H1 (cell line): ENCODE measurements at regions not wholly inside any gene's neighbourhood (a gene's known extent, or its start where the extent isn't known, plus 50 kb on each side); places are given as distances from the start of the nearest gene placed in this dataset.

Experiments
- CTCF ChIA-PET: fragments of 300-600 bp; sonication (Branson Sonifier 250); formaldehyde crosslinking; loops from one replicate; lab custom pipeline; 2021; ENCODE audit not compliant: partially characterized antibody; lab: Charles Lee
- POLR2A ChIA-PET: fragments of 300-600 bp; sonication (Branson Sonifier 250); formaldehyde crosslinking; loops from one replicate; lab custom pipeline; 2021; ENCODE audit warnings: inconsistent platforms; ENCODE audit not compliant: partially characterized antibody; lab: Charles Lee
- DNase-seq, 2 experiments: peaks; one replicate each; pipeline versions ENCODE4 v3.0.0 to v3.0.0-alpha.2; 2010 to 2022; ENCODE audit warnings: low spot score in 2 of 2, low read depth in 1 of 2, mixed read lengths in 1 of 2
- FAIRE-seq: peaks from 2 replicates; lab custom pipeline; 2011; peaks lifted over from hg19 to GRCh38; lab: Jason Lieb, UNC
- H2AFZ ChIP-seq: 2 replicates; pipeline ENCODE4 v1.8.1; 2012; ENCODE audit warnings: low read length, inconsistent platforms
- H2AK5ac ChIP-seq: 2 replicates; pipeline ENCODE4 v1.6.1; 2013; ENCODE audit warnings: low read depth, low read length
- H2BK120ac ChIP-seq: replicated peaks from 2 replicates; pipeline ENCODE3; 2013; ENCODE audit warnings: low read depth, low read length, inconsistent platforms
- H2BK12ac ChIP-seq: 2 replicates; pipeline ENCODE4 v1.6.1; 2013; ENCODE audit warnings: low read depth, low read length
- H2BK15ac ChIP-seq: 2 replicates; pipeline ENCODE4 v1.6.1; 2013; ENCODE audit warnings: low read length
- H2BK20ac ChIP-seq: 2 replicates; pipeline ENCODE4 v1.6.1; 2013; ENCODE audit warnings: low read length
- H2BK5ac ChIP-seq: 2 replicates; pipeline ENCODE4 v1.6.1; 2013; ENCODE audit warnings: low read depth, low read length
- H3K14ac ChIP-seq: 2 replicates; pipeline ENCODE4 v1.6.1; 2013; ENCODE audit warnings: inconsistent platforms; ENCODE audit not compliant: insufficient read length
- H3K18ac ChIP-seq: 2 replicates; pipeline ENCODE4 v1.6.1; 2013; ENCODE audit warnings: low read length; ENCODE audit errors: extremely low read depth
- H3K23ac ChIP-seq: 2 replicates; pipeline ENCODE4 v1.6.1; 2013; ENCODE audit warnings: inconsistent platforms; ENCODE audit not compliant: insufficient read length
- H3K23me2 ChIP-seq: 2 replicates; pipeline ENCODE4 v1.6.1; 2013; ENCODE audit warnings: low read depth, low read length
- H3K27ac ChIP-seq: 2 replicates; pipeline ENCODE4 v1.6.1; 2011; ENCODE audit warnings: low read depth, low read length, inconsistent platforms
- H3K27me3 ChIP-seq, 4 experiments: replicated peaks in 1 of 4; 1 replicate in 1 of 4; 2 replicates in 3 of 4; pipeline versions ENCODE4 v1.6.1 to v1.8.1; 2011 to 2013; ENCODE audit warnings: low read length in 3 of 4, mild to moderate bottlenecking in 3 of 4, inconsistent platforms in 2 of 4, mixed read lengths in 2 of 4, moderate library complexity in 1 of 4; ENCODE audit not compliant: control insufficient read depth in 3 of 4, insufficient read depth in 3 of 4; ENCODE audit errors: extremely low read depth in 1 of 4
- H3K36me3 ChIP-seq, 4 experiments: 2 replicates each; pipeline versions ENCODE4 v1.6.1 to v1.8.1; 2011 to 2013; ENCODE audit warnings: mild to moderate bottlenecking in 4 of 4, low read length in 3 of 4, moderate library complexity in 2 of 4, control low read depth in 1 of 4, inconsistent platforms in 1 of 4; ENCODE audit not compliant: insufficient read depth in 4 of 4, control insufficient read depth in 2 of 4
- H3K4ac ChIP-seq: replicated peaks from 2 replicates; pipeline ENCODE3; 2013; ENCODE audit warnings: low read length, low read depth, mixed read lengths, inconsistent platforms; ENCODE audit not compliant: insufficient read length
- H3K4me1 ChIP-seq, 4 experiments: replicated peaks in 1 of 4; 1 replicate in 1 of 4; 2 replicates in 3 of 4; pipeline versions ENCODE4 v1.6.1 to v1.8.1; 2011 to 2013; ENCODE audit warnings: low read length in 3 of 4, inconsistent platforms in 2 of 4, mixed read lengths in 1 of 4; ENCODE audit not compliant: insufficient read depth in 4 of 4, control insufficient read depth in 3 of 4
- H3K4me2 ChIP-seq, 2 experiments: 2 replicates each; pipeline versions ENCODE4 v1.6.1 to v1.8.1; 2011 to 2013; ENCODE audit warnings: low read depth in 2 of 2, low read length in 2 of 2, control low read depth in 1 of 2, inconsistent platforms in 1 of 2, mild to moderate bottlenecking in 1 of 2; ENCODE audit not compliant: insufficient read depth in 1 of 2
- H3K4me3 ChIP-seq, 4 experiments: fragments of 200-600, 300-600 bp in 1 of 4; sonication (generic), shearing (Covaris generic), sonication (Bioruptor Twin) in 1 of 4; 2 replicates each; pipeline versions ENCODE4 v1.5.1 to v1.8.1; 2011 to 2016; ENCODE audit warnings: low read length in 4 of 4, low read depth in 3 of 4, control low read depth in 2 of 4, inconsistent platforms in 2 of 4, mild to moderate bottlenecking in 2 of 4, mixed read lengths in 1 of 4, moderate library complexity in 1 of 4; ENCODE audit not compliant: insufficient read depth in 2 of 4; ENCODE audit errors: extremely low read depth in 1 of 4
- H3K56ac ChIP-seq: replicated peaks from 2 replicates; pipeline ENCODE3; 2013; ENCODE audit warnings: low read depth, mild to moderate bottlenecking, mixed read lengths, low read length, inconsistent platforms; ENCODE audit not compliant: insufficient read length
- H3K79me1 ChIP-seq: 2 replicates; pipeline ENCODE4 v1.6.1; 2013; ENCODE audit warnings: low read depth, low read length, control low read depth
- H3K79me2 ChIP-seq, 2 experiments: 2 replicates each; pipeline versions ENCODE4 v1.6.1 to v1.8.1; 2012 to 2013; ENCODE audit warnings: low read length in 2 of 2, mild to moderate bottlenecking in 2 of 2, inconsistent platforms in 1 of 2; ENCODE audit not compliant: insufficient read depth in 2 of 2, control insufficient read depth in 1 of 2
- H3K9ac ChIP-seq, 4 experiments: replicated peaks in 1 of 4; 1 replicate in 1 of 4; 2 replicates in 3 of 4; pipeline versions ENCODE4 v1.6.1 to v1.8.1; 2011 to 2013; ENCODE audit warnings: low read depth in 3 of 4, low read length in 3 of 4, control low read depth in 2 of 4, mild to moderate bottlenecking in 2 of 4, moderate library complexity in 2 of 4, inconsistent platforms in 1 of 4; ENCODE audit errors: extremely low read depth in 1 of 4
- H3K9me3 ChIP-seq, 2 experiments: 2 replicates each; pipeline versions ENCODE4 v1.6.1 to v1.8.1; 2012 to 2013; ENCODE audit warnings: mild to moderate bottlenecking in 2 of 2, moderate library complexity in 2 of 2, control low read depth in 1 of 2, inconsistent platforms in 1 of 2, low read depth in 1 of 2, low read length in 1 of 2, mixed read lengths in 1 of 2; ENCODE audit not compliant: insufficient read depth in 2 of 2
- H4K20me1 ChIP-seq, 2 experiments: replicated peaks in 1 of 2; 2 replicates each; pipeline versions ENCODE3 to v1.8.1; 2011 to 2013; ENCODE audit warnings: inconsistent platforms in 2 of 2, low read length in 2 of 2, mild to moderate bottlenecking in 1 of 2; ENCODE audit not compliant: insufficient read depth in 2 of 2, control insufficient read depth in 1 of 2
- H4K5ac ChIP-seq: 2 replicates; pipeline ENCODE4 v1.6.1; 2013; ENCODE audit warnings: low read length, low read depth, mixed read lengths, inconsistent platforms; ENCODE audit not compliant: insufficient read length
- H4K8ac ChIP-seq: 2 replicates; pipeline ENCODE4 v1.8.0; 2013; ENCODE audit warnings: mild to moderate bottlenecking, moderate library complexity, low read length, inconsistent platforms; ENCODE audit not compliant: insufficient read depth; ENCODE audit errors: extremely low read depth
- H4K91ac ChIP-seq: replicated peaks from 2 replicates; pipeline ENCODE3; 2013; ENCODE audit warnings: low read length, mixed read lengths, inconsistent platforms; ENCODE audit not compliant: insufficient read length
- CBX5 ChIP-seq: fragments of 300-800, 300-1000 bp; sonication (generic); IDR thresholded peaks from 2 replicates; pipeline ENCODE4 v1.7.1; 2016; ENCODE audit warnings: antibody characterized with exemption, low read length, low read depth
- FOSL1 ChIP-seq: IDR thresholded peaks from 2 replicates; pipeline ENCODE4 v1.6.1; 2011; ENCODE audit warnings: mild to moderate bottlenecking, low read depth, low read length, moderate library complexity; ENCODE audit not compliant: insufficient read depth
- JUN ChIP-seq: IDR thresholded peaks from 2 replicates; pipeline ENCODE4 v1.6.1; 2011; ENCODE audit warnings: low read depth, mild to moderate bottlenecking, improper control_type of control experiment, low read length
- WGBS, 2 experiments: shearing (Covaris generic) in 1 of 2; methylation state at CpG; one replicate each; pipeline versions ENCODE4 v1.1.6 to v1.1.7; 2013 to 2015; ENCODE audit warnings: low lambda C conversion rate in 2 of 2, mixed read lengths in 2 of 2, inconsistent platforms in 1 of 2, low coverage in 1 of 2, missing lambda C conversion rate in 1 of 2; ENCODE audit not compliant: insufficient replicate concordance in 2 of 2, insufficient coverage in 1 of 2, insufficient read length in 1 of 2; ENCODE audit errors: extremely low coverage in 1 of 2, missing lambda C conversion rate in 1 of 2; 5-methylcytosine and 5-hydroxymethylcytosine counted together

GRCh38 chr13:90830782-90831181 is 516.7 kb upstream of the MIR17HG start:
- H3K23ac ChIP-seq, result no peak overlapping the region
- H3K27ac ChIP-seq, result no peak overlapping the region
- no peaks in the 10 kb centered on the region for H3K23me2 ChIP-seq
- no peak overlapping the region for H3K4ac ChIP-seq
- no peak for TF ChIP-seq JUN
- TF ChIP-seq CBX5, result no peak
- no peak for TF ChIP-seq FOSL1
- H3K4me3 ChIP-seq, result no peak overlapping the region
- H2BK20ac ChIP-seq, result no peak overlapping the region
- no peak overlapping the region for H4K8ac ChIP-seq
- H3K27me3 ChIP-seq, result peaks cover 0 to 1% (median 0%) of the 10 kb centered on the region in 4 experiments; a peak in 1 of 7 replicates
- POLR2A ChIA-PET, result no interaction called here
- no peaks in the 10 kb centered on the region for H3K9me3 ChIP-seq
- no peak overlapping the region for H2AK5ac ChIP-seq
- no peak for FAIRE-seq
- no peak overlapping the region for H3K4me2 ChIP-seq
- 84% methylated on average over 2 of the region's 2 CpGs; no CpG with 5 or more reads in 1 of the 2 experiments for WGBS, 2 experiments
- no peaks in the 10 kb centered on the region for H3K36me3 ChIP-seq
- H3K79me2 ChIP-seq, result no peaks in the 10 kb centered on the region
- H3K56ac ChIP-seq, result no peak overlapping the region
- H3K9ac ChIP-seq, result no peak overlapping the region
- H3K4me1 ChIP-seq, result no peaks in the 10 kb centered on the region
- H4K91ac ChIP-seq, result no peak overlapping the region
- no peak overlapping the region for H4K5ac ChIP-seq
- H3K14ac ChIP-seq, result no peak overlapping the region
- no peak overlapping the region for H2BK120ac ChIP-seq
- no peaks in the 10 kb centered on the region for H4K20me1 ChIP-seq
- no peak for DNase-seq
- no peak overlapping the region for H2BK5ac ChIP-seq
- CTCF ChIA-PET, result interaction anchor here (0.9 kb wide), 1 partner anchor 36 kb away, joined by 3 read pairs; no protein-coding TSS in a partner anchor
- no peaks in the 10 kb centered on the region for H3K79me1 ChIP-seq
- no peak overlapping the region for H3K18ac ChIP-seq
- no peak overlapping the region for H2AFZ ChIP-seq
- no peak overlapping the region for H2BK12ac ChIP-seq
- H2BK15ac ChIP-seq, result no peak overlapping the region
